ENCODE measurements at regions not wholly inside any gene's neighbourhood (a gene's known extent, or its start where the extent isn't known, plus 50 kb on each side); places are given as distances from the start of the nearest gene placed in this dataset.

GRCh38 chr11:26229981-26230380 lies 101.9 kb upstream of the ANO3 start:
- Histone ChIP-seq H3K9me2 (ENCODE audit: insufficient read depth, low read length) (no peaks in the 10 kb centered on the region), H3K4me1 (ENCODE audit: insufficient read depth, low read length, poor library complexity, severe bottlenecking) (peaks cover 24% of the 10 kb centered on the region), H2AFZ (ENCODE audit: low read length) (no peak overlapping the region), H3K36me3 (ENCODE audit: insufficient read depth, low read length) (no peaks in the 10 kb centered on the region), H3K79me2 (ENCODE audit: insufficient read depth, low read depth, low read length) (no peaks in the 10 kb centered on the region), H4K20me1 (ENCODE audit: insufficient read depth, low read length) (no peaks in the 10 kb centered on the region), H3K4me2 (ENCODE audit: low read length) (no peak overlapping the region), H3K4me3 (ENCODE audit: low read depth, low read length, poor library complexity, severe bottlenecking) (no peak overlapping the region), H3K9me3 (ENCODE audit: low read length) (no peaks in the 10 kb centered on the region), H3K27ac (ENCODE audit: low read depth, low read length, poor library complexity, severe bottlenecking) (no peak overlapping the region)
- no peak for DNase-seq (ENCODE audit: low spot score)
- CTCF ChIA-PET (ENCODE audit: unreplicated experiment), result interaction anchor here (0.9 kb wide), 1 partner anchor 248 kb away, joined by 3 read pairs; no protein-coding TSS in a partner anchor
- POLR2A ChIA-PET, result interaction anchor here (0.7 to 2.5 kb wide), 2 partner anchors 13 kb away, joined by 4 to 8 read pairs; no protein-coding TSS in a partner anchor
- no TSS peak for BruUV-seq (replicated peaks)
- no peak for TF ChIP-seq EZH2phosphoT487 (IDR thresholded peaks at IDR 0.05; ENCODE audit: borderline replicate concordance, low read depth, low read length)
- TF ChIP-seq CTCF (conservative IDR thresholded peaks at IDR 0.05; ENCODE audit: low read length), result no peak
- intact Hi-C loops (cut with micrococcal nuclease; ENCODE audit: unreplicated experiment), result no loop called here

- no peaks in the 10 kb centered on the region for H3K79me2 ChIP-seq (ENCODE audit: insufficient read depth, low read depth, low read length)
- DNase-seq (ENCODE audit: low spot score), result no peak
- ChIA-PET POLR2A (interaction anchor here (0.6 to 1.4 kb wide), 2 partner anchors 11 to 1340 kb away, joined by 3 to 4 read pairs; no protein-coding TSS in a partner anchor), CTCF (ENCODE audit: unreplicated experiment) (no interaction called here)
- intact Hi-C loops (cut with micrococcal nuclease; ENCODE audit: unreplicated experiment), result no loop called here
- no TSS peak for BruUV-seq (replicated peaks)
- no peaks in the 10 kb centered on the region for H4K20me1 ChIP-seq (ENCODE audit: insufficient read depth, low read length)
- no peak for TF ChIP-seq CTCF (conservative IDR thresholded peaks at IDR 0.05; ENCODE audit: low read length)
- no peak for TF ChIP-seq EZH2phosphoT487 (IDR thresholded peaks at IDR 0.05; ENCODE audit: borderline replicate concordance, low read depth, low read length)
- no peak overlapping the region for H3K4me3 ChIP-seq (ENCODE audit: low read depth, low read length, poor library complexity, severe bottlenecking)
- H3K27ac ChIP-seq (ENCODE audit: low read depth, low read length, poor library complexity, severe bottlenecking), result no peak overlapping the region
- no peaks in the 10 kb centered on the region for H3K9me3 ChIP-seq (ENCODE audit: low read length)
- no peak overlapping the region for H3K4me2 ChIP-seq (ENCODE audit: low read length)
- H3K9me2 ChIP-seq (ENCODE audit: insufficient read depth, low read length), result no peaks in the 10 kb centered on the region
- peaks cover 24% of the 10 kb centered on the region for H3K4me1 ChIP-seq (ENCODE audit: insufficient read depth, low read length, poor library complexity, severe bottlenecking)
- no peaks in the 10 kb centered on the region for H3K36me3 ChIP-seq (ENCODE audit: insufficient read depth, low read length)
- no peak overlapping the region for H2AFZ ChIP-seq (ENCODE audit: low read length)
Measured at GRCh38 chr11:26231252-26231661, 100.7 kb upstream of the ANO3 start.

- H3K79me2 ChIP-seq (ENCODE audit: insufficient read depth, low read depth, low read length), result no peaks in the 10 kb centered on the region
- H3K4me1 ChIP-seq (ENCODE audit: insufficient read depth, low read length, poor library complexity, severe bottlenecking), result no peaks in the 10 kb centered on the region
- H4K20me1 ChIP-seq (ENCODE audit: insufficient read depth, low read length), result no peaks in the 10 kb centered on the region
- H3K4me2 ChIP-seq (ENCODE audit: low read length), result no peak overlapping the region
- TF ChIP-seq EZH2phosphoT487 (IDR thresholded peaks at IDR 0.05; ENCODE audit: borderline replicate concordance, low read depth, low read length), result no peak
- no peak for TF ChIP-seq CTCF (conservative IDR thresholded peaks at IDR 0.05; ENCODE audit: low read length)
- ChIA-PET CTCF (ENCODE audit: unreplicated experiment) (no interaction called here), POLR2A (interaction anchor here (0.6 kb wide), 3 partner anchors 44 to 144 kb away, joined by 3 to 4 read pairs (median 3); no protein-coding TSS in a partner anchor)
- H3K27ac ChIP-seq (ENCODE audit: low read depth, low read length, poor library complexity, severe bottlenecking), result no peak overlapping the region
- BruUV-seq (replicated peaks), result no TSS peak
- intact Hi-C loops (cut with micrococcal nuclease; ENCODE audit: unreplicated experiment), result no loop called here
- H3K4me3 ChIP-seq (ENCODE audit: low read depth, low read length, poor library complexity, severe bottlenecking), result no peak overlapping the region
- H2AFZ ChIP-seq (ENCODE audit: low read length), result no peak overlapping the region
- H3K9me3 ChIP-seq (ENCODE audit: low read length), result no peaks in the 10 kb centered on the region
- no peak for DNase-seq (ENCODE audit: low spot score)
- H3K36me3 ChIP-seq (ENCODE audit: insufficient read depth, low read length), result no peaks in the 10 kb centered on the region
- H3K9me2 ChIP-seq (ENCODE audit: insufficient read depth, low read length), result no peaks in the 10 kb centered on the region
Measured at GRCh38 chr11:26234451-26234850, 97.5 kb upstream of the ANO3 start.
